Mucosa of stomach (tissue), 1 donor: ENCODE measurements at regions not wholly inside any gene's neighbourhood (a gene's known extent, or its start where the extent isn't known, plus 50 kb on each side); places are given as distances from the start of the nearest gene placed in this dataset.
"Not testable (repeated sequence)": the region's sequence is repeated elsewhere in the genome, so short reads cannot be mapped to it uniquely, and the experiment has no call there.

ENCODE experiments used
- H3K27me3 ChIP-seq: one replicate; pipeline ENCODE4 v1.7.0; 2013; ENCODE audit warnings: mild to moderate bottlenecking, low read length; ENCODE audit not compliant: control insufficient read depth, insufficient read depth
- H3K36me3 ChIP-seq: one replicate; pipeline ENCODE4 v1.7.0; 2013; ENCODE audit warnings: low read length; ENCODE audit not compliant: control insufficient read depth, insufficient read depth
- H3K4me1 ChIP-seq: one replicate; pipeline ENCODE4 v1.7.0; 2013; ENCODE audit warnings: mild to moderate bottlenecking, low read length; ENCODE audit not compliant: control insufficient read depth, insufficient read depth
- H3K4me3 ChIP-seq: one replicate; pipeline ENCODE4 v1.7.0; 2013; ENCODE audit warnings: low read length
- H3K9ac ChIP-seq: one replicate; pipeline ENCODE4 v1.7.0; 2013; ENCODE audit warnings: mild to moderate bottlenecking, low read length, moderate library complexity
- H3K9me3 ChIP-seq: one replicate; pipeline ENCODE4 v1.7.0; 2013; ENCODE audit warnings: mild to moderate bottlenecking, low read length, moderate library complexity; ENCODE audit not compliant: control insufficient read depth
- donor health status: Pancreatic carcinoma.

- no peaks in the 10 kb centered on the region for H3K9me3 ChIP-seq
- H3K36me3 ChIP-seq: no peaks in the 10 kb centered on the region
- peaks cover 26% of the 10 kb centered on the region for H3K4me1 ChIP-seq
- no peak overlapping the region for H3K4me3 ChIP-seq
- H3K9ac ChIP-seq: no peak overlapping the region
- no peaks in the 10 kb centered on the region for H3K27me3 ChIP-seq
These were observed 89.0 kb upstream of the NIPBL start for GRCh38 chr5:36787365-36788093.

DNA sequence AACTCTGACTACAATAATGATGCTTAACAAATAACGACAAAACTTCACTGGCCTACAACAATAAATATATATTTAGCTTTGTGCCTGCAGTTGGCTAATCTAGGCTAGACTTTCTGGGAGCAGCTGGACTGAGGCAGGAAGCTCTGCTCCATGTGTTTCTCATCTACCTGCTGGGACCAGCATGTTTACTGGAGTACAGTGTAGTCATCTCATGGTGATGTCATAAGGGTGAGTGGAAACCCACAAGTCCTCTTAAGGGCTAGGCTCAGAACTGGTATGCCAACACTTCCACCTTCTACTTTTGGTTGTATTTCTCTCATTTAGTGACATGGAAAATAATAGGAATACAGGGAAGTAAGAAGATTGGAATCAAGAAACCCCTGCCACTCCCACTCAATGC lies 85.7 kb upstream of the NIPBL start:
- H3K27me3 ChIP-seq: no peaks in the 10 kb centered on the region
- H3K4me1 ChIP-seq: peaks cover 26% of the 10 kb centered on the region
- H3K9me3 ChIP-seq: no peaks in the 10 kb centered on the region
- no peak overlapping the region for H3K4me3 ChIP-seq
- no peak overlapping the region for H3K9ac ChIP-seq
- H3K36me3 ChIP-seq: no peaks in the 10 kb centered on the region

DNA sequence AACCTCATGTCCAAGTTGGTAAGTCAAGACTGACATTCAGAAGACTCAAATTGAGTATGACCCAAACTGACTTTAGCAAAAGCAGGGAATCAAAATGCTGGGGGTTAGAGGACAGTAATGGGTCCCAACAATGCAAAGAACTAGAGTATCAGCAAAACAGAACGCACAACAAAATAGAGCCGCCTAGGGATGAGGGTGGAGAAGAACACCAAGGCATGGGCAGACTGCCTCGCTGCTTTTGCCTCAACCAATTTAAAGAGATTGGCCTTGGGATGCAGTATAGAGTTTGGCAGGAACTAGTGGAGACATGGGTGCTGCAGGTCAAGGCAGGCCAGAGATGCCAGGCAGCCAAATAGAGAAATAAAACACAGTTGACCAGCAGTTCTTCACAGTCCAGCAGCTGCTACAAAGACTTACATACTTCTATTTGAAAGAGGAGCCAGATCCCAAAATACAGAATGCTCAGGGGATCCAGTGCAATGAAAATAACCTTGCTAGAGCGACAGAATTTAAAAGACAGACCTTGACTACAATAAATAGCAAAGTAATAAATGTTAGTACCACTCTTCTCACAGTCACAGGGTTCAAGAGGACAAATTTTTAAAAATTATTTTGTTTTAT lies 83.9 kb upstream of the NIPBL start:
- no peaks in the 10 kb centered on the region for H3K27me3 ChIP-seq
- no peak overlapping the region for H3K4me3 ChIP-seq
- no peaks in the 10 kb centered on the region for H3K9me3 ChIP-seq
- no peak overlapping the region for H3K9ac ChIP-seq
- no peaks in the 10 kb centered on the region for H3K36me3 ChIP-seq
- H3K4me1 ChIP-seq: peaks cover 13% of the 10 kb centered on the region

DNA sequence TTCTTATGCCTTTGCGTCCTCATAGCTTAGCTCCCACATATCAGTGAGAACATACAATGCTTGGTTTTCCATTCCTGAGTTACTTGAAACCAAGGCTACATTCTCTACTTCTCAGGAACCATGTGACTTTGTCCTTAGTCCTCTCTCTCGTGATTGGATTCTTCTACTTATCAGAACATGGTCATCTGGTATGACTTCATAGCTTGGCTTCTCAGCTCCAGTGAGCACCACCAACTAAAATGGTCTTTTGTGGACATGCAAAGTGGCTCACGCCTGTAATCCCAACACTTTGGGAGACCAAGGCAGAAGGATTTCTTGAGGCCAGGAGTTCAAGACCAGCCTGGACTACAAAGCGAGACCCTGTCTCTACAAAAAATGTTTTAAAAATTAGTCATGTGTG lies 81.2 kb upstream of the NIPBL start:
- H3K4me1 ChIP-seq: no peaks in the 10 kb centered on the region
- no peak overlapping the region for H3K9ac ChIP-seq
- H3K4me3 ChIP-seq: no peak overlapping the region
- no peaks in the 10 kb centered on the region for H3K27me3 ChIP-seq
- H3K9me3 ChIP-seq: no peaks in the 10 kb centered on the region
- H3K36me3 ChIP-seq: no peaks in the 10 kb centered on the region

GRCh38 chr5:36796155-36796554 lies 80.4 kb upstream of the NIPBL start:
- Histone ChIP-seq H3K27me3 (no peaks in the 10 kb centered on the region), H3K9ac (no peak overlapping the region), H3K4me1 (no peaks in the 10 kb centered on the region), H3K4me3 (no peak overlapping the region), H3K9me3 (no peaks in the 10 kb centered on the region), H3K36me3 (no peaks in the 10 kb centered on the region)

DNA sequence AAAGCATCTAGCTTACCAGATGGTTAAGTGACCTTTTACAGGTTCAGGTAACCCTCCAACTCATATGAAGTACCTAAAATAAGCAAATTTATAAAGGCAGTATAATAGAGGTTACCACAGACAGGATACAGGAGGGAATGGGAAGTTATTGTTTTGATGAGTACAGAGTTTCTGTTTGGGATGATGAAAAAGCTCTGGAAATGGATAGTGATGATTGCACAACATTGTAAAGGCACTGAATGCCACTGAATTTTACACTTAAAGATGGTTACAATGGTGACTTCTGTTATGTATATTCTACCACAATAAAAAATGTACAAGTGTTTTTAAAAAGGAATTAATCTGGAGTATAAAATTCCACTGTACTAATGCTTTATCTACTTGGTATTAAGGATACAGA lies 75.0 kb upstream of the NIPBL start:
- no peaks in the 10 kb centered on the region for H3K27me3 ChIP-seq
- H3K9ac ChIP-seq: no peak overlapping the region
- H3K4me1 ChIP-seq: no peaks in the 10 kb centered on the region
- H3K9me3 ChIP-seq: no peaks in the 10 kb centered on the region
- no peaks in the 10 kb centered on the region for H3K36me3 ChIP-seq
- no peak overlapping the region for H3K4me3 ChIP-seq

DNA sequence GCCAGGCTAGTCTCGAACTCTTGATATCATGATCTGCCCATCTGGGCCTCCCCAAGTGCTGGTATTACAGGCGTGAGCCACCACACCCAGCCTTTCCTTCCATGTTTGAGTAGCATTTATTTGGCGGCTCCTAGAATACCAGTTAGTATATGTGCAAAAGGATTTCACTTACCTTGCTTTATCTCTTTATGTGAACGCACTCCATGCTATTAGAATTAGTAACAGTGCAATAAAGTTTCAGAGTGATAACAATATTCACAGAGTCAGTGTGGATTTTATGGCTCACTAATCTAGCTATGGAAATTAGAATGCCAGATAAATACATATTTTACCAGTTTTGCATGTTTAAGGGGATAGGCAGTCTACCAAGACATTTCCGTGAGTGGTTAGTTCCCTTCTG lies 74.4 kb upstream of the NIPBL start:
- no peak overlapping the region for H3K9ac ChIP-seq
- H3K4me3 ChIP-seq: no peak overlapping the region
- H3K36me3 ChIP-seq: no peaks in the 10 kb centered on the region
- no peaks in the 10 kb centered on the region for H3K9me3 ChIP-seq
- no peaks in the 10 kb centered on the region for H3K4me1 ChIP-seq
- no peaks in the 10 kb centered on the region for H3K27me3 ChIP-seq

- not testable (repeated sequence) for H3K4me1 ChIP-seq
These were observed 63.3 kb upstream of the NIPBL start for GRCh38 chr5:36813249-36813648.

DNA sequence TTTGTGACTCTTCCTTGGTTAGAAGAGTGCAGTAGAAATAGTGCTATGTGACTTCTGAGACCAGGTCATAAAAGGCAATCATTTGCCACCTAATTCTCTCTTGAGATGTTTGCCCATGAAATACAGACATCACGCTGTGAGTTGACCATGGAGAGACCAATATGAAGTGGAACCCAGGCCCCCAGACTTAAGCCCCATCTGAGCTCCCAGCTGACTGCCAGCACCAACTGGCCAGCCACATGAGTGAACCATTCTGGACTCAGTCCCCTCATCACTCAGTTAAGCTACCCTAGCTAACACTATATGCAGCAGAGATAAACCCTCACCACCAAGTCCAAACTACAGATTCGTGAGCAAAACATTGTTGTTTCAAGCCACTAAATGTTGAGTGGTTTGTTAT lies 60.7 kb upstream of the NIPBL start:
- Histone ChIP-seq H3K36me3 (no peaks in the 10 kb centered on the region), H3K4me1 (no peaks in the 10 kb centered on the region), H3K27me3 (no peaks in the 10 kb centered on the region), H3K9ac (no peak overlapping the region), H3K4me3 (no peak overlapping the region), H3K9me3 (no peaks in the 10 kb centered on the region)

More at GRCh38 chr5:36813249-36813648, 63.3 kb upstream of the NIPBL start:
- not testable (repeated sequence) for H3K4me3 ChIP-seq, H3K9ac ChIP-seq, H3K36me3 ChIP-seq, H3K27me3 ChIP-seq, H3K9me3 ChIP-seq

DNA sequence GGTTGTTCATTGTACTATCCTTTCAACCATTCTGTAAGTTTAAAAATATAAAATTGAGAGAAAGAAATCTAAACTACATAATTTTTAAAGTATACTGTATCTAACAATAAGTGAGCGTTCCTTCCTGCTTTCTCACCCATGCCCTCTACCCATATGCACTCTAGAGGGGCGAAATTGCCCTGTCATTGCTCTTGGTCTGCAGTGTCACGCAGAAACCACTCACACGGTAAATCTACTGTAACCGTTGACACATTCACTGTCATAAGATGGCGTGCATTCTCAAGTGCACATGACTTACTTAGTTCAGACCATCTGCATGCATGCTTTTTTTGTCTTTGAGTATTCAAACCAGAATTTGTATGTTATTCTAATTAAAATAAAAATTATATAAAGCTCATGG lies 55.7 kb upstream of the NIPBL start:
- Histone ChIP-seq H3K9me3 (no peaks in the 10 kb centered on the region), H3K36me3 (no peaks in the 10 kb centered on the region), H3K9ac (no peak overlapping the region), H3K4me3 (no peak overlapping the region), H3K27me3 (no peaks in the 10 kb centered on the region), H3K4me1 (no peaks in the 10 kb centered on the region)

DNA sequence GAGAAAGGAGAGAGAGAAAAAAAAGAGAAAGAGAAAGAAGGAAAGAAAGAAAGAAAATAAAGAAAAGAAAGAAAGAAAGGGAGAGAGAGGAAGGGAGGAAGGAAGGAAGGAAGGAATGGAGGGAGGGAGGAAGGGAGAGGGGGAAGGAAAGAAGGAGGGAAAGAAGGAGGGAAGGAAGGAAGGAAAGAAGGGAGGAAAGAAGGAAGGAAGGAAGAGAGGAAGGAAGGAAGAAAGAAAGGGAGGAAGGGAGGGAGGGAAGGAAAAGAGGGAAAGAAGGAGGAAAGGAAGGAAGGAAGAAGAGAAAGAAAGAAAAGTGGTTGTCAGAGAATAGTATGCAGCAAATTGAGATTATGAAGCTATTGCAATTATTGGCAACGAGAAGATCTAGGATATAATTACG lies 49.9 kb upstream of the NIPBL start:
- H3K27me3 ChIP-seq: no peaks in the 10 kb centered on the region
- H3K36me3 ChIP-seq: no peaks in the 10 kb centered on the region
- H3K9ac ChIP-seq: no peak overlapping the region
- no peaks in the 10 kb centered on the region for H3K9me3 ChIP-seq
- no peaks in the 10 kb centered on the region for H3K4me1 ChIP-seq
- H3K4me3 ChIP-seq: no peak overlapping the region
